HL-60 (cell line): ENCODE measurements at regions not wholly inside any gene's neighbourhood (a gene's known extent, or its start where the extent isn't known, plus 50 kb on each side); places are given as distances from the start of the nearest gene placed in this dataset.

Experiments used
- DNase-seq, 2 experiments: peaks; one replicate each; pipeline ENCODE4 v3.0.0-alpha.2; 2010 to 2020; ENCODE audit warnings: low read depth in 1 of 2, low spot score in 1 of 2
- H3K27ac ChIP-seq: fragments of 250-450 bp; sonication (Bioruptor Pico); replicated peaks from 2 replicates; pipeline ENCODE4 v1.5.1; 2020; ENCODE audit warnings: mild to moderate bottlenecking, moderate library complexity
- H3K27me3 ChIP-seq: fragments of 250-450 bp; sonication (Bioruptor Pico); 2 replicates; pipeline ENCODE4 v1.5.1; 2021; ENCODE audit warnings: mild to moderate bottlenecking, moderate library complexity; ENCODE audit not compliant: insufficient read depth, poor library complexity, severe bottlenecking
- H3K4me3 ChIP-seq: replicated peaks from 2 replicates; pipeline ENCODE4 v1.5.1; 2011; ENCODE audit warnings: mild to moderate bottlenecking, control low read depth, low read length; ENCODE audit not compliant: insufficient read depth
- CTCF ChIP-seq: IDR thresholded peaks from one replicate; pipeline ENCODE4 v1.5.1; 2011; ENCODE audit warnings: low read length, control low read depth, inconsistent platforms; ENCODE audit not compliant: insufficient read depth
- GABPA ChIP-seq: IDR thresholded peaks from 2 replicates; pipeline ENCODE4 v1.6.1; 2012; ENCODE audit warnings: low read depth
- POLR2AphosphoS5 ChIP-seq: IDR thresholded peaks from 2 replicates; pipeline ENCODE4 v1.6.1; 2012; ENCODE audit warnings: low read depth
- SPI1 ChIP-seq: IDR thresholded peaks from 2 replicates; pipeline ENCODE4 v1.6.1; 2012; ENCODE audit warnings: low read depth, mild to moderate bottlenecking, borderline replicate concordance
- TF ChIP-seq, protein P1 (sequence below): IDR thresholded peaks from 2 replicates; pipeline ENCODE4 v1.6.1; 2012; ENCODE audit warnings: low read depth; ENCODE audit not compliant: insufficient replicate concordance

- Histone ChIP-seq H3K27ac (peak overlapping the region; percentile 76; the same call in 1 of the 2 replicates), H3K27me3 (no peaks in the 10 kb centered on the region), H3K4me3 (no peak overlapping the region)
- TF ChIP-seq, protein P1, sequence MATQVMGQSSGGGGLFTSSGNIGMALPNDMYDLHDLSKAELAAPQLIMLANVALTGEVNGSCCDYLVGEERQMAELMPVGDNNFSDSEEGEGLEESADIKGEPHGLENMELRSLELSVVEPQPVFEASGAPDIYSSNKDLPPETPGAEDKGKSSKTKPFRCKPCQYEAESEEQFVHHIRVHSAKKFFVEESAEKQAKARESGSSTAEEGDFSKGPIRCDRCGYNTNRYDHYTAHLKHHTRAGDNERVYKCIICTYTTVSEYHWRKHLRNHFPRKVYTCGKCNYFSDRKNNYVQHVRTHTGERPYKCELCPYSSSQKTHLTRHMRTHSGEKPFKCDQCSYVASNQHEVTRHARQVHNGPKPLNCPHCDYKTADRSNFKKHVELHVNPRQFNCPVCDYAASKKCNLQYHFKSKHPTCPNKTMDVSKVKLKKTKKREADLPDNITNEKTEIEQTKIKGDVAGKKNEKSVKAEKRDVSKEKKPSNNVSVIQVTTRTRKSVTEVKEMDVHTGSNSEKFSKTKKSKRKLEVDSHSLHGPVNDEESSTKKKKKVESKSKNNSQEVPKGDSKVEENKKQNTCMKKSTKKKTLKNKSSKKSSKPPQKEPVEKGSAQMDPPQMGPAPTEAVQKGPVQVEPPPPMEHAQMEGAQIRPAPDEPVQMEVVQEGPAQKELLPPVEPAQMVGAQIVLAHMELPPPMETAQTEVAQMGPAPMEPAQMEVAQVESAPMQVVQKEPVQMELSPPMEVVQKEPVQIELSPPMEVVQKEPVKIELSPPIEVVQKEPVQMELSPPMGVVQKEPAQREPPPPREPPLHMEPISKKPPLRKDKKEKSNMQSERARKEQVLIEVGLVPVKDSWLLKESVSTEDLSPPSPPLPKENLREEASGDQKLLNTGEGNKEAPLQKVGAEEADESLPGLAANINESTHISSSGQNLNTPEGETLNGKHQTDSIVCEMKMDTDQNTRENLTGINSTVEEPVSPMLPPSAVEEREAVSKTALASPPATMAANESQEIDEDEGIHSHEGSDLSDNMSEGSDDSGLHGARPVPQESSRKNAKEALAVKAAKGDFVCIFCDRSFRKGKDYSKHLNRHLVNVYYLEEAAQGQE: no peak
- TF ChIP-seq SPI1 (no peak), CTCF (no peak), GABPA (no peak), POLR2AphosphoS5 (no peak)
- no peak for DNase-seq
Measured at GRCh38 chr2:12457831-12458230, 258.9 kb upstream of the TRIB2 start.

DNA sequence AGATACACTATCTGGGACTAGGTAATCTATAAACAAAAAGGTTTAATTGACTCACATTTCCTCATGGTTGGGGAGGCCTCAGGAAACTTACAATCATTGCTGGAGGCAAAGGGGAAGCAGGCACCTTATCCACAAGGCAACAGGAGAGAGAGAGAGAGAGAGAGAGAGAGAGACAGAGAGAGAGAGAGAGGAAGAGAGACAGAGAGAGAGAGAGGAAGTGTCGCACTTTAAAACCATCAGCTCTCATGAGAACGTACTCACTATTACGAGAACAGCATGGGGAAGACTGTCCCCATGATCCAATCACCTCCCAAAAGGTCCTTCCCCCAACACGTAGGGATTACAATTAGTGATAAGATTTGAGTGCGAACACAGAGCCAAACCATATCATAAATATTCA, 253.5 kb upstream of the TRIB2 start:
- DNase-seq: peak in 1 of 2 experiments; percentile 58
- H3K27me3 ChIP-seq: no peaks in the 10 kb centered on the region
- TF ChIP-seq SPI1 (0 out of 2 replicates have a peak, but pooled peaks have one; percentile 8), CTCF (no peak)

GRCh38 chr2:12465631-12466135, 251.1 kb upstream of the TRIB2 start:
- TF ChIP-seq GABPA: no peak
- TF ChIP-seq POLR2AphosphoS5: no peak
- TF ChIP-seq SPI1: peak; percentile 61; the same call in 1 of the 2 replicates
- no peak for TF ChIP-seq CTCF
- Histone ChIP-seq H3K27ac (no peak overlapping the region), H3K27me3 (no peaks in the 10 kb centered on the region), H3K4me3 (no peak overlapping the region)
- DNase-seq: no peak

More for the DNA sequence above, 253.5 kb upstream of the TRIB2 start:
- Histone ChIP-seq H3K27ac (no peak overlapping the region), H3K4me3 (no peak overlapping the region)

- no peaks in the 10 kb centered on the region for H3K27me3 ChIP-seq
- no peak overlapping the region for H3K4me3 ChIP-seq
- TF ChIP-seq SPI1 (no peak), POLR2AphosphoS5 (no peak), CTCF (no peak), GABPA (no peak)
- TF ChIP-seq, protein P1: no peak
- DNase-seq: no peak
- no peak overlapping the region for H3K27ac ChIP-seq
Measured at GRCh38 chr2:12467303-12467702, 249.4 kb upstream of the TRIB2 start.
